KMS-11 (cell line): ENCODE measurements at regions not wholly inside any gene's neighbourhood (a gene's known extent, or its start where the extent isn't known, plus 50 kb on each side); places are given as distances from the start of the nearest gene placed in this dataset.

Source experiments
- H2AFZ ChIP-seq: fragments of 200-600 bp; sonication (generic); 2 replicates; pipeline ENCODE4 v1.6.1; 2016; ENCODE audit warnings: antibody characterized with exemption, mixed run types, low read depth
- H3K27ac ChIP-seq: fragments of 200-600 bp; sonication (generic); 2 replicates; pipeline ENCODE4 v1.6.1; 2016; ENCODE audit warnings: mild to moderate bottlenecking, mixed run types
- H3K27me3 ChIP-seq: fragments of 200-600 bp; sonication (generic); 2 replicates; pipeline ENCODE4 v1.6.1; 2017; ENCODE audit warnings: mild to moderate bottlenecking, low read depth, mixed run types, moderate library complexity; ENCODE audit not compliant: insufficient read depth
- H3K36me3 ChIP-seq: fragments of 200-600 bp; sonication (generic); 2 replicates; pipeline ENCODE4 v1.6.1; 2017; ENCODE audit warnings: mild to moderate bottlenecking, mixed run types; ENCODE audit not compliant: insufficient read depth
- H3K4me1 ChIP-seq: fragments of 200-600 bp; sonication (generic); 2 replicates; pipeline ENCODE4 v1.6.1; 2016; ENCODE audit warnings: mild to moderate bottlenecking, low read depth, mixed run types; ENCODE audit not compliant: poor library complexity, severe bottlenecking
- H3K4me2 ChIP-seq: fragments of 200-600 bp; sonication (generic); 2 replicates; pipeline ENCODE4 v1.7.0; 2016; ENCODE audit warnings: mild to moderate bottlenecking, mixed run types
- H3K4me3 ChIP-seq: fragments of 200-600 bp; sonication (generic); IDR thresholded peaks from 2 replicates; pipeline ENCODE4 v1.6.1; 2017; ENCODE audit warnings: low read depth, low read length, mixed read lengths; ENCODE audit not compliant: insufficient read depth
- H3K79me2 ChIP-seq: fragments of 200-600 bp; sonication (generic); 2 replicates; pipeline ENCODE4 v1.6.1; 2016; ENCODE audit warnings: low read depth, mixed run types; ENCODE audit not compliant: insufficient read depth
- H3K9ac ChIP-seq: fragments of 200-600 bp; sonication (generic); 2 replicates; pipeline ENCODE4 v1.6.1; 2016; ENCODE audit warnings: mild to moderate bottlenecking, mixed run types
- H4K20me1 ChIP-seq: fragments of 200-600 bp; sonication (generic); 2 replicates; pipeline ENCODE4 v1.6.1; 2016; ENCODE audit warnings: mild to moderate bottlenecking, mixed run types; ENCODE audit not compliant: insufficient read depth
- TF ChIP-seq, protein P1 (sequence below): fragments of 200-600 bp; sonication (generic); conservative IDR thresholded peaks from 2 replicates; pipeline ENCODE4 v1.6.1; 2017; ENCODE audit warnings: low read depth, mild to moderate bottlenecking, antibody characterized with exemption, low read length, moderate library complexity, mixed read lengths

DNA sequence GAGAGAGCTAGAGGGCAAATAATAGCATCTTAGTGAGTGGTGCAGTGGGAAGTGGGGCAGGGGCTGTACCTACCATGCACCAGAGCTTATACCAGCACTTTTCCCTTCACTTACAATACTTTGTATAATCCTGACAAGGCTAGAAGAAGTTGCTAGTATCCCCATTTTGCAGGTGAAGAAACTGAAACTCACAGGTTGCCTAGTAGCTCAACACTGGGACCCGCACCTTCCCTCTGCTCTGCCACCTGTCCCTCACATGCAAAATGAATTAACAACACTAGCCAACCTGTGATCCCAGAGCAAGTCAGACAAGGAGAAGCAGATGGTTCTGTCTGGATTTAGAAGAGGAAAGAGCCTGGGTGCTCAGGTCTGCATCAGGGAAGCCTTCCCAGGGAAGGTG, 510.4 kb downstream of the BUD13 start:
- H3K4me2 ChIP-seq: no peak overlapping the region
- TF ChIP-seq, protein P1, sequence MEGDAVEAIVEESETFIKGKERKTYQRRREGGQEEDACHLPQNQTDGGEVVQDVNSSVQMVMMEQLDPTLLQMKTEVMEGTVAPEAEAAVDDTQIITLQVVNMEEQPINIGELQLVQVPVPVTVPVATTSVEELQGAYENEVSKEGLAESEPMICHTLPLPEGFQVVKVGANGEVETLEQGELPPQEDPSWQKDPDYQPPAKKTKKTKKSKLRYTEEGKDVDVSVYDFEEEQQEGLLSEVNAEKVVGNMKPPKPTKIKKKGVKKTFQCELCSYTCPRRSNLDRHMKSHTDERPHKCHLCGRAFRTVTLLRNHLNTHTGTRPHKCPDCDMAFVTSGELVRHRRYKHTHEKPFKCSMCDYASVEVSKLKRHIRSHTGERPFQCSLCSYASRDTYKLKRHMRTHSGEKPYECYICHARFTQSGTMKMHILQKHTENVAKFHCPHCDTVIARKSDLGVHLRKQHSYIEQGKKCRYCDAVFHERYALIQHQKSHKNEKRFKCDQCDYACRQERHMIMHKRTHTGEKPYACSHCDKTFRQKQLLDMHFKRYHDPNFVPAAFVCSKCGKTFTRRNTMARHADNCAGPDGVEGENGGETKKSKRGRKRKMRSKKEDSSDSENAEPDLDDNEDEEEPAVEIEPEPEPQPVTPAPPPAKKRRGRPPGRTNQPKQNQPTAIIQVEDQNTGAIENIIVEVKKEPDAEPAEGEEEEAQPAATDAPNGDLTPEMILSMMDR: no peak
- H3K79me2 ChIP-seq: no peaks in the 10 kb centered on the region
- H3K27ac ChIP-seq: no peak overlapping the region
- no peaks in the 10 kb centered on the region for H3K27me3 ChIP-seq
- no peaks in the 10 kb centered on the region for H3K36me3 ChIP-seq
- no peak overlapping the region for H3K4me3 ChIP-seq
- no peak overlapping the region for H3K9ac ChIP-seq
- H4K20me1 ChIP-seq: no peaks in the 10 kb centered on the region
- no peak overlapping the region for H2AFZ ChIP-seq
- H3K4me1 ChIP-seq: no peaks in the 10 kb centered on the region

DNA sequence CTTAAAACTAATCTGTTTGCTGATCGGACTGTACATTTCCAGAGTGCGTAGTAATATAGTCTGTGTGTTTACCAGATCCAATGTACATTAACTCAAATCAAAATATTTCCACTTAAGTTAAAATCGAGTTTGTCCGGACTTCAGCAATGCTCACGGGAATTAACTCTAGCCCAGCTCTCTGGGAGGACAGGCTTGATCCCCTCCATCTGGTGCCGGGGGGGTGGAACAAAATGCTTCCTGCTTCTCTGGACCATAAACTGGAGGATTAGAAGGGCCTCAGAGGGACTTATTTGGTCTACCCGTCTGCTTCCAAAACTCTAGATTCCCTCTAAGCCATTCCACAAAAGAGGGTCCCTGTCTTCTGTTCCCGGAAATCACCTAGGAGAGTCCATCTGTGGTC, 511.2 kb downstream of the BUD13 start:
- Histone ChIP-seq H2AFZ (no peak overlapping the region), H3K4me3 (no peak overlapping the region), H3K79me2 (no peaks in the 10 kb centered on the region), H3K9ac (no peak overlapping the region), H3K4me2 (no peak overlapping the region), H4K20me1 (no peaks in the 10 kb centered on the region), H3K36me3 (no peaks in the 10 kb centered on the region), H3K27me3 (no peaks in the 10 kb centered on the region), H3K4me1 (no peaks in the 10 kb centered on the region), H3K27ac (no peak overlapping the region)
- TF ChIP-seq, protein P1: no peak

DNA sequence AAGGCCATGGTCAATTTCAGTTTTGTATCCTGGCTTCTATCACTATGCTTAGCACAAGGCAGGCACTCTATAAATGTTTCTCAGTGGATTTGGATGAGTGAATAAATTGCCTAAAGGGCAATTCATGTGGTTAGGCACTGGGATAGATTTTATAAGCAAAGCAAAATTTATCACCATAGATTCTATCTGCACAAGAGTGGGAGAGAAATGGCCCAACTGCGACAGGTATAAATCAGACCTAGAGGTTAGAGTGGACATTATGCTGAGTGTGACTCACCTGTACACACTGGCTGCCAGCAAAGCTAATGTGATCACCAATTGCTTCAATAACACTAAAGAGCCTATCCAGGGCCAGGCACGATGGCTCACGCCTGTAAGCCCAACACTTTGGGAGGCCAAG, 514.0 kb downstream of the BUD13 start:
- Histone ChIP-seq H3K36me3 (no peaks in the 10 kb centered on the region), H4K20me1 (no peaks in the 10 kb centered on the region), H3K27ac (no peak overlapping the region), H3K79me2 (no peaks in the 10 kb centered on the region), H3K4me1 (no peaks in the 10 kb centered on the region), H3K4me3 (no peak overlapping the region), H2AFZ (no peak overlapping the region), H3K4me2 (no peak overlapping the region), H3K27me3 (no peaks in the 10 kb centered on the region), H3K9ac (no peak overlapping the region)
- TF ChIP-seq, protein P1: no peak

DNA sequence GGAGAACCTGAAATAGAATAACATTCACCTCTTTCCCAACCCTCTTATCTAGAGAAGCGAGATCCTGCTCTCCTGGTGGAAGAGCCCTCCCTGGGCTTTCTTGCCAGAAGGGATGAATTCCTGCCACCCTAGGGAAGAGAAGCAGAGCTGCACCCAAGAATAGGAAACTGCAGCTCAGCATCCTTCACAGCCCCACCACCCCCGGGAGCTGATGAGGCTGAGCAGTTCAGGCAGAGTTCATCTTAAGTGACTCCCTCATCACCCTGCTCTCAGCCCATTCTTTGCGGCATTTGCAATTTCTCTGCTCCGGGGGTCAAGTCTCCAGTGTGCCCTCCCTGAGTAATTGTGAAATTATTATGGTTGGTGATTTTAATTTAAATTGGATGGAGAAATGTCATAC, 514.9 kb downstream of the BUD13 start:
- H3K4me2 ChIP-seq: no peak overlapping the region
- no peak overlapping the region for H2AFZ ChIP-seq
- no peaks in the 10 kb centered on the region for H3K36me3 ChIP-seq
- no peaks in the 10 kb centered on the region for H3K79me2 ChIP-seq
- no peak overlapping the region for H3K4me3 ChIP-seq
- H4K20me1 ChIP-seq: no peaks in the 10 kb centered on the region
- no peak overlapping the region for H3K27ac ChIP-seq
- no peak overlapping the region for H3K9ac ChIP-seq
- no peaks in the 10 kb centered on the region for H3K4me1 ChIP-seq
- H3K27me3 ChIP-seq: no peaks in the 10 kb centered on the region
- TF ChIP-seq, protein P1: no peak

DNA sequence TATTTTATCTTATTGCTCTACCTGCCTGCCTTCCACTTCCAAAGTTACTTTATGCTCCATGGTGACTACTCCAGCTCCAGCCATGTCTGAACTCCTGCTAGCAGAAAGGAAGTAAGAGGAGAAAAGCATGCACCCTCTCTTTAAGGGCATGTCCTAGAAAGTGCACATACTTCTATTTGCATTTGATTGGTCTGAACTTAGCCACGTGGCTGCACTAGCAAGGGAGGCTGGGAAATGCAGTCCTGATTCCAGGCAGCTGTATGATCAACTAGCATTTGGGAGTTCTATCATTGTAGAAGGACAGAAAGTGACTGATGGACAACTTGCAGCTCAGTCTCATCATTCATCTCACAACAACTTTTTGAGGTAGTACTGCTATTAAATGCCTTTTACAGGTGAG, 515.7 kb downstream of the BUD13 start:
- H3K4me1 ChIP-seq: no peaks in the 10 kb centered on the region
- H3K27ac ChIP-seq: no peak overlapping the region
- TF ChIP-seq, protein P1: no peak
- H3K27me3 ChIP-seq: no peaks in the 10 kb centered on the region
- H3K36me3 ChIP-seq: no peaks in the 10 kb centered on the region
- no peak overlapping the region for H3K4me2 ChIP-seq
- H4K20me1 ChIP-seq: no peaks in the 10 kb centered on the region
- no peak overlapping the region for H2AFZ ChIP-seq
- H3K4me3 ChIP-seq: no peak overlapping the region
- no peaks in the 10 kb centered on the region for H3K79me2 ChIP-seq
- no peak overlapping the region for H3K9ac ChIP-seq
